Liver (tissue), 3 donors: ENCODE measurements at regions not wholly inside any gene's neighbourhood (a gene's known extent, or its start where the extent isn't known, plus 50 kb on each side); places are given as distances from the start of the nearest gene placed in this dataset.

ENCODE experiments used
- FOXA1 ChIP-seq: IDR thresholded peaks from 2 replicates; pipeline ENCODE4 v1.6.1; 2016; ENCODE audit warnings: antibody characterized with exemption
- NR2F2 ChIP-seq: IDR thresholded peaks from 2 replicates; pipeline ENCODE4 v1.6.1; 2016; ENCODE audit warnings: antibody characterized with exemption
- TF ChIP-seq, protein P1 (sequence below): fragments of 150-350 bp; IDR thresholded peaks from 2 replicates; pipeline ENCODE4 v1.5.1; 2017; ENCODE audit warnings: improper control_type of control experiment, low read depth, low read length; ENCODE audit not compliant: missing input control
- donor health status: healthy.
- donor health status: healthy.

DNA sequence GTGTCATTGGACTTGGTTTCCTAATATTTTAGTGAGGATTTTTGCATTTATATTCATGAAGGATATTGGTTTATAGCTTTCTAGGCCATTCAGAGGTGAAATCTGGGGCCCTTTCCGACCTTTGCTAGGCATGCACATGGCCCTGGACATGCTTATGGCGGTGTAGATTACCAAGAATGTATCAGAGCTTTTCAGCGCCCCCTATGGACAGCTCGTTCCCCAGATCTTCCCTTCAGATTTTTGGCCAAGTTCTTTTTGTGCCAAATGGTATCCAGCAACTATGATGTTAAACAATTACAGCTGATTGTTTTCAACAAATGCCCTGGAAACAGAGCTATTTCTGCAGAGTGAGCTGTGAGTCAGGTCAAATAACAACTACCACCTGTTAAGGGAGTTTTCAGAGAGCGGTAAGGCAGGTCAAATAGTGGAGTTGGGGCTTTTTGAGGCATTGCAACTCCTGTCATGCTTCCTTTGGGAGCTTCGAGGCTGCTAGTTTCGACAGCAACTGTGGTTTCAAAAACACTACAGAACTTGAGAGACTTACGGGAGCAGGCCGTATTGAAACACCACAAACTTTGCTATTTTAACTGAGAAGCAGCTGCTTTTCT lies 188.3 kb downstream of the ZNF516 start:
- TF ChIP-seq, protein P1, sequence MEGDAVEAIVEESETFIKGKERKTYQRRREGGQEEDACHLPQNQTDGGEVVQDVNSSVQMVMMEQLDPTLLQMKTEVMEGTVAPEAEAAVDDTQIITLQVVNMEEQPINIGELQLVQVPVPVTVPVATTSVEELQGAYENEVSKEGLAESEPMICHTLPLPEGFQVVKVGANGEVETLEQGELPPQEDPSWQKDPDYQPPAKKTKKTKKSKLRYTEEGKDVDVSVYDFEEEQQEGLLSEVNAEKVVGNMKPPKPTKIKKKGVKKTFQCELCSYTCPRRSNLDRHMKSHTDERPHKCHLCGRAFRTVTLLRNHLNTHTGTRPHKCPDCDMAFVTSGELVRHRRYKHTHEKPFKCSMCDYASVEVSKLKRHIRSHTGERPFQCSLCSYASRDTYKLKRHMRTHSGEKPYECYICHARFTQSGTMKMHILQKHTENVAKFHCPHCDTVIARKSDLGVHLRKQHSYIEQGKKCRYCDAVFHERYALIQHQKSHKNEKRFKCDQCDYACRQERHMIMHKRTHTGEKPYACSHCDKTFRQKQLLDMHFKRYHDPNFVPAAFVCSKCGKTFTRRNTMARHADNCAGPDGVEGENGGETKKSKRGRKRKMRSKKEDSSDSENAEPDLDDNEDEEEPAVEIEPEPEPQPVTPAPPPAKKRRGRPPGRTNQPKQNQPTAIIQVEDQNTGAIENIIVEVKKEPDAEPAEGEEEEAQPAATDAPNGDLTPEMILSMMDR = no peak
- no peak for TF ChIP-seq FOXA1
- TF ChIP-seq NR2F2 = no peak
